Heart right ventricle (tissue), 16 donors: ENCODE measurements at regions not wholly inside any gene's neighbourhood (a gene's known extent, or its start where the extent isn't known, plus 50 kb on each side); places are given as distances from the start of the nearest gene placed in this dataset.

Experiments used
- ATAC-seq, 8 donors: fragments of 200-7000 bp; cut with Tn5 transposase; one replicate each; pipeline ENCODE4 v1.9.1; 2020; ENCODE audit warnings: mild to moderate bottlenecking in 8 of 8, moderate library complexity in 8 of 8, moderate number of reproducible peaks in 1 of 8
- DNase-seq, 2 donors: peaks; one replicate each; pipeline ENCODE4 v3.0.0-alpha.2; 2020
- H3K27ac ChIP-seq, 10 donors: fragments of 200-600 bp; sonication (generic) in 2 of 10; one replicate each; pipeline versions ENCODE4 v1.5.0 to v1.8.0; 2020 to 2022; ENCODE audit warnings: mild to moderate bottlenecking in 3 of 10
- H3K27me3 ChIP-seq, 7 donors: fragments of 200-600 bp; one replicate each; pipeline ENCODE4 v1.8.0; 2021 to 2022; ENCODE audit warnings: mild to moderate bottlenecking in 2 of 7
- H3K36me3 ChIP-seq, 9 donors: fragments of 200-600 bp; sonication (generic) in 1 of 9; one replicate each; pipeline versions ENCODE4 v1.5.0 to v1.8.0; 2020 to 2022; ENCODE audit warnings: mild to moderate bottlenecking in 2 of 9
- H3K4me1 ChIP-seq, 9 donors: fragments of 200-600 bp; sonication (generic) in 1 of 9; one replicate each; pipeline versions ENCODE4 v1.5.0 to v1.8.0; 2020 to 2022; ENCODE audit warnings: mild to moderate bottlenecking in 4 of 9
- H3K4me3 ChIP-seq, 10 donors: fragments of 200-600 bp; sonication (generic) in 2 of 10; one replicate each; pipeline versions ENCODE4 v1.5.0 to v1.8.0; 2020 to 2022; ENCODE audit warnings: mild to moderate bottlenecking in 7 of 10, moderate library complexity in 2 of 10
- H3K9me3 ChIP-seq, 11 donors: fragments of 200-600 bp in 10 of 11; sonication (generic) in 2 of 11; one replicate each; pipeline versions ENCODE4 v1.5.0 to v1.8.0; 2013 to 2022; ENCODE audit warnings: mild to moderate bottlenecking in 2 of 11, control low read depth in 1 of 11, moderate library complexity in 1 of 11
- CTCF ChIP-seq, 9 donors: fragments of 200-600 bp; sonication (generic) in 2 of 9; IDR thresholded peaks; one replicate each; pipeline versions ENCODE4 v1.5.0 to v1.8.0; 2021 to 2022; ENCODE audit warnings: antibody characterized with exemption in 9 of 9, mild to moderate bottlenecking in 5 of 9, moderate library complexity in 1 of 9
- WGBS, 2 donors: extraction: QIAGEN DNeasy Blood & Tissue Kit; methylation state at CpG; one replicate each; pipeline ENCODE4 v1.1.7; 2013; ENCODE audit warnings: inconsistent platforms in 1 of 2; 5-methylcytosine and 5-hydroxymethylcytosine counted together
- intact Hi-C, 10 donors: fragments of 100-400 bp; cut with DNase I; formaldehyde crosslinking; loops; one replicate each; pipeline versions ENCODE4 v1.11.1 to v1.14.2; 2022
- donor health status: Arrhythmogenic right ventricular cardiomyopathy.
- donor health status: ischemic (EF 13 %, LVEDD 7.1; RV severe dilation, severe dysfunction).
- donor health status: healthy with polysubstance abuse.
- donor health status: DM: no; HTN: yes; CAD: no.
- donor health status: DM: no; HTN: no; CAD: no.
- donor health status: ischemic (EF 25% LVEDD 6.9; RV normal size, moderate dysfunction).
- donor health status: ischemic (EF 25% LVEDD 5.7; RV mildly dilated, moderate dysfunction).
- donor health status: healthy.
- donor health status: DM: yes; HTN: yes; CAD: no.
- donor health status: Ischemic cardiomyopathy.
- donor health status: ischemic (EF 35%, LVEDD 5.7; RV mildly dilated, moderate dysfunction).
- donor health status: nonischemic (EF 11% LVEDD 7.7; RV severe dilation, severe dysfunction).
- donor health status: DM: yes; HTN: yes; CAD: no.
- donor health status: PGD.
- donor health status: ischemic (EF 29% LVEDD 5.4; RV normal size, mild dysfunction).
- donor health status: nonischemic (EF 23%, LVEDD 6.1; RV moderate dilation, normal function).

- H3K9me3 ChIP-seq = peaks cover 0 to 5% (median 0%) of the 10 kb centered on the region in 11 donors
- no peaks in the 10 kb centered on the region for H3K4me1 ChIP-seq
- no peak overlapping the region for H3K4me3 ChIP-seq
- ATAC-seq (no peak), DNase-seq (no peak)
- TF ChIP-seq CTCF (IDR thresholded peaks at IDR 0.05) = no peak
- 79 to 87% methylated on average over 4 of the region's 4 CpGs for WGBS, 2 donors
- no peaks in the 10 kb centered on the region for H3K36me3 ChIP-seq
- intact Hi-C loops = no loop called here
- H3K27ac ChIP-seq = no peak overlapping the region
- no peaks in the 10 kb centered on the region for H3K27me3 ChIP-seq
Observed at GRCh38 chr2:82731824-82732223, 1727.3 kb downstream of the SUCLG1 start.

GRCh38 chr2:82730811-82731210, 1728.3 kb downstream of the SUCLG1 start:
- no peaks in the 10 kb centered on the region for H3K4me1 ChIP-seq
- ATAC-seq = no peak
- H3K36me3 ChIP-seq = no peaks in the 10 kb centered on the region
- peaks cover 0 to 5% (median 0%) of the 10 kb centered on the region in 11 donors for H3K9me3 ChIP-seq
- WGBS, 2 donors = 96 to 99% methylated on average over 1 of the region's 1 CpG
- TF ChIP-seq CTCF (IDR thresholded peaks at IDR 0.05) = no peak
- H3K4me3 ChIP-seq = no peak overlapping the region
- no peak for DNase-seq
- no peak overlapping the region for H3K27ac ChIP-seq
- intact Hi-C loops = no loop called here
- no peaks in the 10 kb centered on the region for H3K27me3 ChIP-seq

GRCh38 chr2:82728090-82728489, 1731.0 kb downstream of the SUCLG1 start:
- DNase-seq (no peak), ATAC-seq (no peak)
- no peak for TF ChIP-seq CTCF (IDR thresholded peaks at IDR 0.05)
- intact Hi-C loops = no loop called here
- H3K27ac ChIP-seq = no peak overlapping the region
- H3K27me3 ChIP-seq = no peaks in the 10 kb centered on the region
- WGBS, 2 donors = 93 to 95% methylated on average over 2 of the region's 2 CpGs
- no peaks in the 10 kb centered on the region for H3K4me1 ChIP-seq
- no peaks in the 10 kb centered on the region for H3K36me3 ChIP-seq
- no peak overlapping the region for H3K4me3 ChIP-seq
- H3K9me3 ChIP-seq = peaks cover 0 to 5% (median 0%) of the 10 kb centered on the region in 11 donors

DNA sequence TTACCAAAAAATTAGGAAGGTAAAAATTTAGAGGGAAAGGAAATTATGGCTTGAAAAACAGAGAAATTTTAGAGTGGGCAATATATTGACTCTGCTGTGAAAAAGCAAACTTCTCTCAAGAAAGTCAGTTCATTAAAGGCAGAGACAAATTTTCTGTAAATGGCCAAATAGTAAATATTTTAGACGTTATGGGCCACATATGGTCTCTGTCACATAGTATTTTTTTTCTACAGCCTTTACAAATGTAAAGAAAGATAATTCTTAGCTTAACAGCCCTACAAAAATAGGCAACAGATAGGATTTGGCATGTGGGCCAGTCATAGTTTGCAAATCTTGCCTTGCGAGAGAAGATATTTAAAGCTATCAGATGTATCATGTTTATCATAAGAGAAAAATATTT, 1750.4 kb downstream of the SUCLG1 start:
- ATAC-seq (no peak), DNase-seq (no peak)
- peaks cover 0 to 10% (median 6%) of the 10 kb centered on the region in 11 donors for H3K9me3 ChIP-seq
- no peak overlapping the region for H3K4me3 ChIP-seq
- TF ChIP-seq CTCF (IDR thresholded peaks at IDR 0.05) = no peak
- no peaks in the 10 kb centered on the region for H3K4me1 ChIP-seq
- H3K27ac ChIP-seq = no peak overlapping the region
- no peaks in the 10 kb centered on the region for H3K36me3 ChIP-seq
- no peaks in the 10 kb centered on the region for H3K27me3 ChIP-seq
- WGBS, 2 donors = 68 to 73% methylated on average over 2 of the region's 2 CpGs
- intact Hi-C loops = no loop called here
